Adrenal gland (tissue), 9 donors: ENCODE measurements at regions not wholly inside any gene's neighbourhood (a gene's known extent, or its start where the extent isn't known, plus 50 kb on each side); places are given as distances from the start of the nearest gene placed in this dataset.

ENCODE experiments used
- DNase-seq, 7 donors: peaks; one replicate each; pipeline ENCODE4 v3.0.0-alpha.2; 2019 to 2020
- H3K27ac ChIP-seq, 5 donors: fragments of 200-600 bp; sonication (generic) in 4 of 5; 1 replicate in 3 of 5; 2 replicates in 2 of 5; pipeline versions ENCODE4 v1.5.1 to v1.8.0; 2016 to 2020; ENCODE audit warnings: mild to moderate bottlenecking in 1 of 5
- H3K27me3 ChIP-seq: fragments of 200-600 bp; 2 replicates; pipeline ENCODE4 v1.8.0; 2021
- H3K36me3 ChIP-seq, 2 donors: fragments of 200-600 bp; replicated peaks in 1 of 2; 1 replicate in 1 of 2; 2 replicates in 1 of 2; pipeline versions ENCODE4 v1.5.1 to v1.8.0; 2018 to 2022
- H3K4me1 ChIP-seq, 2 donors: fragments of 200-600 bp; replicated peaks in 1 of 2; 1 replicate in 1 of 2; 2 replicates in 1 of 2; pipeline versions ENCODE4 v1.5.1 to v1.8.0; 2018 to 2021
- H3K4me3 ChIP-seq, 4 donors: fragments of 200-600 bp; sonication (generic) in 3 of 4; one replicate each; pipeline ENCODE4 v1.5.1; 2016 to 2018
- H3K9me3 ChIP-seq, 3 donors: fragments of 200-600 bp; sonication (generic) in 1 of 3; replicated peaks in 1 of 3; 1 replicate in 2 of 3; 2 replicates in 1 of 3; pipeline versions ENCODE4 v1.5.1 to v1.8.0; 2016 to 2021
- POLR2A ChIP-seq, 2 donors: fragments of 450-650 bp; IDR thresholded peaks; one replicate each; pipeline ENCODE4 v1.6.1; 2017; ENCODE audit warnings: antibody characterized with exemption in 2 of 2, mild to moderate bottlenecking in 2 of 2, moderate library complexity in 1 of 2
- WGBS, 4 donors: extraction: QIAGEN DNeasy Blood & Tissue Kit in 2 of 4; methylation state at CpG; one replicate each; pipeline versions ENCODE4 v1.1.5 to v1.1.7; 2013 to 2017; 5-methylcytosine and 5-hydroxymethylcytosine counted together
- intact Hi-C, 2 donors: fragments of 100-400 bp; cut with DNase I; formaldehyde crosslinking; loops; one replicate each; pipeline versions ENCODE4 v1.14.1 to v1.15.0; 2022 to 2023
- TF ChIP-seq, protein P1 (sequence below), 6 experiments: fragments of 450-650 bp in 4 of 6; fragments of 200-600 bp in 2 of 6; sonication (generic) in 1 of 6; IDR thresholded peaks; 1 replicate in 5 of 6; 2 replicates in 1 of 6; pipeline versions ENCODE4 v1.5.1 to v1.8.0; 2016 to 2021; ENCODE audit warnings: antibody characterized with exemption in 6 of 6, mild to moderate bottlenecking in 2 of 6, moderate library complexity in 1 of 6
- donor health status: healthy with polysubstance abuse.
- donor health status: Bipolar disorder and iron deficiency.
- donor health status: DM: yes; HTN: yes; CAD: no.
- donor health status: DM: no; HTN: no; CAD: no.
- donor health status: DM: no; HTN: no; CAD: no.

DNA sequence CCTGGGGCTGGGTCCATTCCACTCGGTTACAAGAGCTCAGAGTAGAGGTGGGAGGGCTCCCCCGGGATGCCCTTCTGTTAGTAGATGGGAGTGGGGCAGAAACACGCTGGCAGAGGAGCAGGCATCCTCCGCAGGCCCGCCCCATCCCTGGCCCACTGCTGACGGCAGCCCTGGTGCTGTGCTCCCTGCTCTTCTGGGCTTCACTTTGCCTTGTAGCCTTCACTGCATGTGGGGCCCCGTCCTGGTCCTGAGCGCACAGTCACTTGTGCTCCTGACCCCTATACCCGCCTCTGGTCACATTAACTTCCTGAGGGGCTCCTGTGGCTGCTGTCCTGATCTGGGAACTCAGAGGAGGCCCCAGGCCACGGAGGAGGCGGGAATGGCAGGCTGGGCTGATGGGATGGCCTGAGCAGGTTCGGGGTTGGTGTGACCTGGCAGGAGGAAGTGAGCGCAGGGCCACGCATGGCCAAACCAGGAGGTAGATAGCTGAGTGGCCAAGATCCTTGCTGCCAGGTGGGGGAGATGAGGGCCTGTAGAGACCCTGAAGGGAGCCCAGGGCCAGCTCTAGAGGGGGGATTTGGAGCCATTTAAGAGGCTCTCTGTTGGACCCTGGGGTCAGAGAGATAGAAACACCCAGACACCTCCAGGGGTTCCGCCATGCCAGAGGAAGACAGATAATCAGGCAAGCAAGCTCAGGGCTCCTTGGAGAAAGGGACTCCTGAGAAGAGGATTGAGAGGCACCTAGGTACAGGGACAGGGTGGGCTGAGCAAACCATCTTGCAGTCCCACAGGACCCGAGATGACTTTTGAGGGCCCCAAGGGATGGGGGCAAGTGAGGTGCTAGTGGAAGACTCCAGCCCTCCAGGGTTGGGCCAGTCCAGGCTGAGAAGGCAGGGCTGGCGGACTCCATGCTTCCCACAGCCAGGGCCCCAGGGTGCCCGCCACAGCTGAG is 92.2 kb upstream of the PRR23E start:
- no peak for DNase-seq
- Histone ChIP-seq H3K36me3 (no peaks in the 10 kb centered on the region), H3K27me3 (no peaks in the 10 kb centered on the region), H3K4me3 (no peak overlapping the region), H3K9me3 (no peaks in the 10 kb centered on the region), H3K27ac (no peak overlapping the region), H3K4me1 (no peaks in the 10 kb centered on the region)
- TF ChIP-seq POLR2A (IDR thresholded peaks at IDR 0.05) = no peak
- TF ChIP-seq, protein P1, sequence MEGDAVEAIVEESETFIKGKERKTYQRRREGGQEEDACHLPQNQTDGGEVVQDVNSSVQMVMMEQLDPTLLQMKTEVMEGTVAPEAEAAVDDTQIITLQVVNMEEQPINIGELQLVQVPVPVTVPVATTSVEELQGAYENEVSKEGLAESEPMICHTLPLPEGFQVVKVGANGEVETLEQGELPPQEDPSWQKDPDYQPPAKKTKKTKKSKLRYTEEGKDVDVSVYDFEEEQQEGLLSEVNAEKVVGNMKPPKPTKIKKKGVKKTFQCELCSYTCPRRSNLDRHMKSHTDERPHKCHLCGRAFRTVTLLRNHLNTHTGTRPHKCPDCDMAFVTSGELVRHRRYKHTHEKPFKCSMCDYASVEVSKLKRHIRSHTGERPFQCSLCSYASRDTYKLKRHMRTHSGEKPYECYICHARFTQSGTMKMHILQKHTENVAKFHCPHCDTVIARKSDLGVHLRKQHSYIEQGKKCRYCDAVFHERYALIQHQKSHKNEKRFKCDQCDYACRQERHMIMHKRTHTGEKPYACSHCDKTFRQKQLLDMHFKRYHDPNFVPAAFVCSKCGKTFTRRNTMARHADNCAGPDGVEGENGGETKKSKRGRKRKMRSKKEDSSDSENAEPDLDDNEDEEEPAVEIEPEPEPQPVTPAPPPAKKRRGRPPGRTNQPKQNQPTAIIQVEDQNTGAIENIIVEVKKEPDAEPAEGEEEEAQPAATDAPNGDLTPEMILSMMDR (IDR thresholded peaks at IDR 0.05) = no peak
- intact Hi-C loops = no loop called here
- WGBS, 4 donors = 82 to 89% (median 85%) methylated on average over 15 to 18 of the region's 18 CpGs

DNA sequence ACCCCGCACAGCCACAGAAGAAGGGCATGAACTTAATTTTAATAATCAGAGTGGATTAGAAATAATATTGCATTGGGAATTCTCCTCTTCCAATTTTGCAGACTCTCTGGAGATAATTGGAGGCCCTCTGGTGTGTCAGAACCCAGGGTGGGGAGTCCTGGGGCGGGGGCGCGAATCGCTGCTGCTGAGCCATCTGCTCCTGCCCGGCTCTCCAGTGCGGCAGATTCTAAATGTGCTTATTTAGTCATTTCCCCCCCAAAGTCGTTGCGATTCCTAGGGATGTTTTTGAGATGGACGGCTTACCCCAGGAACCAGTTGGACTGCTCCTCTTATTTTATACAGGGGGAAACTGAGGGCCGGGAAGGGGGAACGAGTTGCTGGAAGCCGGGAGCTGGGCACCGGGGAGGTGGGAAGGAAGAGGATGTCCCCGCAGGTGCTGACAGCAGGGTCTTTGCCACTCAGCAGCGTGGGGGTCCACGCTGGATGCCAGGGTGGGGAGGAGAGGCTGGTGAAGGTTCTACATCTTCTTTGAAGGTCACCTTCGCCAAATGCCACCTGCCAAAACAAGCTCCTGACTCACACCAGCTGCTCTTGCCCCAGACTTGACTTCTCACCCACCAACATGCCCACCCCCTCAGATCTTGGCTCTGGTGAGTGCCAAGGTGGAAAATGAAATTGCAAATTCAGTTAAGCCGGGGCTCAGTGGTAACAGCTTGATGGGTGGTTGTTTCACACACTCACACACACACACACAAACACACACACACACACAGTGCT is 91.3 kb upstream of the PRR23E start:
- 83 to 90% (median 87%) methylated on average over 19 of the region's 19 CpGs for WGBS, 4 donors
- intact Hi-C loops = no loop called here
- H3K36me3 ChIP-seq = no peaks in the 10 kb centered on the region
- DNase-seq = no peak
- no peak overlapping the region for H3K27ac ChIP-seq
- no peaks in the 10 kb centered on the region for H3K4me1 ChIP-seq
- H3K27me3 ChIP-seq = no peaks in the 10 kb centered on the region
- H3K9me3 ChIP-seq = no peaks in the 10 kb centered on the region
- TF ChIP-seq POLR2A (IDR thresholded peaks at IDR 0.05) = no peak
- TF ChIP-seq, protein P1 (IDR thresholded peaks at IDR 0.05) = no peak
- H3K4me3 ChIP-seq = no peak overlapping the region

DNA sequence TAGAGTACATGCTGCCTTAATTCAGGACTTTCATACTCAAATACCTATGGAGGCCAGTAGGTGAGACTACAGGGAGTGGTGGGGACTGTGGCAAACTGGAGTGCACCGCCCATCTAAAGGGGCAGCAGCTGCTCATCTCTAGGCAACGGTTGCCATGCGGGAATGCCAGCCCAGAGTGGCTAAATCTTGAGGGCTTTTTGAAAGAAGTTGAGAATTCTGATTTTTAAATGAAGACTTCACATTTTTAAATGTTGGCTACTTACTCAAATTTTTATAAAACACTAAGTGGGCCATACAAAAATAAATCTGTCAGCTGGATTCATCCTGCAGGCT is 90.8 kb upstream of the PRR23E start:
- Histone ChIP-seq H3K27ac (no peak overlapping the region), H3K36me3 (no peaks in the 10 kb centered on the region), H3K4me3 (no peak overlapping the region), H3K27me3 (no peaks in the 10 kb centered on the region), H3K9me3 (no peaks in the 10 kb centered on the region), H3K4me1 (no peaks in the 10 kb centered on the region)
- TF ChIP-seq, protein P1 (IDR thresholded peaks at IDR 0.05) = no peak
- TF ChIP-seq POLR2A (IDR thresholded peaks at IDR 0.05) = no peak
- WGBS, 4 donors = 93 to 100% (median 95%) methylated on average over 3 of the region's 3 CpGs
- intact Hi-C loops = no loop called here
- no peak for DNase-seq

DNA sequence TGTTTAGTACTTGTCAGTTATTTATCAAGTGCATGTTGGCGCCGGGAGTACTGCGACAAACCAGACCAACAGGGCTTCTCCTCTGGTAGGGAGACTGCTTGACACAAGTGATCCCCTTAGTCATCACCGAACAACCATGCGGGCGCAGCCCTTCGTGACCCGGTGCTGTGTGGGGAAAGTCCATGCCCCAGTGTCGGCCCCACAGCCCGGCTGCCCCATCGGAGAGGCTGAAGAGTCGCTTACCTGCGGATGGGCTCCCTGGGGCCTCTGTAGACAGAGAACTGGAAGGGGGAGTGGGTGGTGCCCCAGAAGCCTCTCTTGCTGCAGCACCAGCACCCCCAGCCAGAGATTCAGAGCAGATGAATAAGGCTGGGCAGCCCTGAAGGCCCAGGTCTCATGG is 90.3 kb upstream of the PRR23E start:
- WGBS, 4 donors = 86 to 96% (median 93%) methylated on average over 9 to 13 of the region's 13 CpGs
- DNase-seq = no peak
- no peaks in the 10 kb centered on the region for H3K27me3 ChIP-seq
- no peaks in the 10 kb centered on the region for H3K36me3 ChIP-seq
- H3K9me3 ChIP-seq = no peaks in the 10 kb centered on the region
- intact Hi-C loops = no loop called here
- no peaks in the 10 kb centered on the region for H3K4me1 ChIP-seq
- no peak overlapping the region for H3K4me3 ChIP-seq
- TF ChIP-seq, protein P1 (IDR thresholded peaks at IDR 0.05) = no peak
- TF ChIP-seq POLR2A (IDR thresholded peaks at IDR 0.05) = no peak
- H3K27ac ChIP-seq = no peak overlapping the region
